Astrocyte of the hippocampus (primary cell): ENCODE measurements at regions not wholly inside any gene's neighbourhood (a gene's known extent, or its start where the extent isn't known, plus 50 kb on each side); places are given as distances from the start of the nearest gene placed in this dataset.
"Not testable (repeated sequence)": the region's sequence is repeated elsewhere in the genome, so short reads cannot be mapped to it uniquely, and the experiment has no call there.

Experiments used
- DNase-seq: peaks from one replicate; pipeline ENCODE4 v3.0.0; 2011; ENCODE audit warnings: low read depth, low spot score

- no peak for DNase-seq
Measured at GRCh38 chr18:77329651-77330050, 80.0 kb downstream of the GALR1 start.

GRCh38 chr18:77334876-77335275, 85.2 kb downstream of the GALR1 start:
- no peak for DNase-seq

- DNase-seq: no peak
Measured at GRCh38 chr18:77337604-77338003, 88.0 kb downstream of the GALR1 start.

- no peak for DNase-seq
Measured at GRCh38 chr18:77339093-77339492, 89.4 kb downstream of the GALR1 start.

- DNase-seq: no peak
Measured at GRCh38 chr18:77339623-77340022, 90.0 kb downstream of the GALR1 start.

GRCh38 chr18:77340815-77341214, 91.2 kb downstream of the GALR1 start:
- no peak for DNase-seq

GRCh38 chr18:77341527-77342325, 92.1 kb downstream of the GALR1 start:
- DNase-seq: no peak

GRCh38 chr18:77342736-77343135, 93.1 kb downstream of the GALR1 start:
- no peak for DNase-seq

- no peak for DNase-seq
Measured at GRCh38 chr18:77343846-77344510, 94.3 kb downstream of the GALR1 start.

- DNase-seq: no peak
Measured at GRCh38 chr18:77344786-77345500, 95.3 kb downstream of the GALR1 start.

GRCh38 chr18:77346208-77346810, 96.7 kb downstream of the GALR1 start:
- DNase-seq: no peak

GRCh38 chr18:77353349-77353748, 103.7 kb downstream of the GALR1 start:
- DNase-seq: not testable (repeated sequence)

GRCh38 chr18:77359561-77360314, 110.1 kb downstream of the GALR1 start:
- no peak for DNase-seq

- peak; percentile 29 for DNase-seq
Measured at GRCh38 chr18:77360315-77361190, 110.9 kb downstream of the GALR1 start.

- no peak for DNase-seq
Measured at GRCh38 chr18:77361382-77361781, 111.7 kb downstream of the GALR1 start.

GRCh38 chr18:77365667-77366066, 116.0 kb downstream of the GALR1 start:
- DNase-seq: no peak

GRCh38 chr18:77366067-77366719, 116.5 kb downstream of the GALR1 start:
- no peak for DNase-seq

- peak; percentile 18 for DNase-seq
Measured at GRCh38 chr18:77366720-77367641, 117.3 kb downstream of the GALR1 start.

GRCh38 chr18:77369644-77370043, 120.0 kb downstream of the GALR1 start:
- DNase-seq: no peak
